ENCODE measurements at regions not wholly inside any gene's neighbourhood (a gene's known extent, or its start where the extent isn't known, plus 50 kb on each side); places are given as distances from the start of the nearest gene placed in this dataset.

DNA sequence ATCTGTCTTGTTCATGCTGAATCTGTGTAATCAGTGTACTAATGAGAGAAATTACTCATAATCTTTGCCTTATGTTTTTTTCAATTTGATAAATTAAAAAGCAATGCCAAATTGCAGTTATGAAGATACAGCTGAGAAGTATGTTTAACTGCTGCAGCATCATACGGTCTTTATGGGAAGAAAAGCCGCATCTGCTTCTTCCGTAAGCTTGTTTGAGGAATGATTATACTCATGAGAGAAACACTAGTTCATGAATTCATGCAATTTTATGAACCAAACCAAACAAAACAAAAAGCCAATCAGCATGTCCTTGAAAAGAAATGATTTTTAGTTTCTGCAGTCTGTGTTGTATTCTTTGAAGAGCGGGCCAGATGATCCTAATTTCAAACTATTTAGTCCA is 275.9 kb upstream of the ARHGEF26 start:
- H3K4me3 ChIP-seq (ENCODE audit: control insufficient read depth in 1 of 7, extremely low read depth in 1 of 7, insufficient read depth in 4 of 7, low read depth in 2 of 7, low read length in 6 of 7): no peak overlapping the region
- H3K4me1 ChIP-seq (ENCODE audit: control extremely low read depth in 1 of 4, control insufficient read depth in 4 of 4, insufficient read depth in 4 of 4, low read length in 3 of 4): no peaks in the 10 kb centered on the region
- DNase-seq: no peak
- no peaks in the 10 kb centered on the region for H3K36me3 ChIP-seq (ENCODE audit: control insufficient read depth in 4 of 4, insufficient read depth in 4 of 4, low read length in 3 of 4)
- no CpG with 5 or more reads among the region's 4 CpGs for WGBS (ENCODE audit: insufficient coverage)
- ChIA-PET POLR2A (no interaction called here), CTCF (interaction anchor here (0.9 kb wide), 1 partner anchor 63 kb away, joined by 3 read pairs; no protein-coding TSS in a partner anchor)
- no peak overlapping the region for H3K27ac ChIP-seq (ENCODE audit: insufficient read depth in 1 of 2, low read depth in 1 of 2, low read length in 2 of 2, poor library complexity in 1 of 2, severe bottlenecking in 2 of 2)
- no peaks in the 10 kb centered on the region for H3K27me3 ChIP-seq (replicated peaks in 2 of 5; ENCODE audit: control insufficient read depth in 4 of 5, insufficient read depth in 5 of 5, low read length in 4 of 5)
- no peaks in the 10 kb centered on the region for H3K9me3 ChIP-seq (ENCODE audit: control extremely low read depth in 1 of 5, control insufficient read depth in 4 of 5, insufficient read depth in 2 of 5, low read depth in 1 of 5, low read length in 4 of 5)

DNA sequence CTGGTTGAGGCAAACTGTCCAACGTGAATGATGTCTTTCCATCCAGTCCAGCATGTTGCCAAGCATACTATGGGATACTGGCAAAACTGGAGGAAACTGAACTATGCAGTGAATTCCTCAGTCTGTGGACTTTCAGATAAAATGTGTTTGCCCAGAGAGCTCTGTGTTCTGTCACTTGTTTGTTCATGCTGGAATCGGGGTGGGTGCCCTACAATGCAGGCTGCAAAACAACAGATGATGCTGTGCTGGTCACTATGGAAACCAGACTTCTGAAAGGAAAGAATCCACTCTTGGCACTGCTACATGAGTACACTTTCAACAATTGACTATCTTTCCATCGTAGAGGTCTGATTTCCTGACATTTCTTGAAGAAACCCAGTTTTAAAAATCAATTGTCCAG is 272.5 kb upstream of the ARHGEF26 start:
- Histone ChIP-seq H3K9me3 (ENCODE audit: control extremely low read depth in 1 of 5, control insufficient read depth in 4 of 5, insufficient read depth in 2 of 5, low read depth in 1 of 5, low read length in 4 of 5) (no peaks in the 10 kb centered on the region), H3K27me3 (replicated peaks in 2 of 5; ENCODE audit: control insufficient read depth in 4 of 5, insufficient read depth in 5 of 5, low read length in 4 of 5) (no peaks in the 10 kb centered on the region), H3K27ac (ENCODE audit: insufficient read depth in 1 of 2, low read depth in 1 of 2, low read length in 2 of 2, poor library complexity in 1 of 2, severe bottlenecking in 2 of 2) (no peak overlapping the region), H3K4me3 (ENCODE audit: control insufficient read depth in 1 of 7, extremely low read depth in 1 of 7, insufficient read depth in 4 of 7, low read depth in 2 of 7, low read length in 6 of 7) (no peak overlapping the region), H3K36me3 (ENCODE audit: control insufficient read depth in 4 of 4, insufficient read depth in 4 of 4, low read length in 3 of 4) (no peaks in the 10 kb centered on the region), H3K4me1 (ENCODE audit: control extremely low read depth in 1 of 4, control insufficient read depth in 4 of 4, insufficient read depth in 4 of 4, low read length in 3 of 4) (no peaks in the 10 kb centered on the region)
- WGBS (ENCODE audit: insufficient coverage): 100% methylated on average over 2 of the region's 3 CpGs
- no peak for DNase-seq
- ChIA-PET CTCF (no interaction called here), POLR2A (no interaction called here)

DNA sequence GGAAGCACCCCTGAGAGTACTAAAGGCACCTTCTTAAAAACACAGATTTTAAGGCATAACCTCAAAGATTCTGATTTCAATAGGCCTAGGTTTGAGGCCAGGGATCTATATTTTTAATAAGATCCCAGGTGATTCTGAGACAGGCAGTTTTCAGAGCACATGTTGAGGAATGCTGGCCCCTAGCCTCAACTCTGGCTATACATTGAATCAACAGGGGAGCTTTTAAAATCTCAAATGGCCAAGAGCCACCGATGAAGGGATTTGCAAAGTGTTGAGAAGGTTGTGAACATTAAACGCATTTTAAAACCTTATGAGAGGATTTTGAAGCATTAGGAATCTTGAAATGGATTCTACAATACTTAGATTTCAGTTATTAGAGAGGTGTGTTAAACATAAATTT is 268.8 kb upstream of the ARHGEF26 start:
- H3K4me3 ChIP-seq (ENCODE audit: control insufficient read depth in 1 of 7, extremely low read depth in 1 of 7, insufficient read depth in 4 of 7, low read depth in 2 of 7, low read length in 6 of 7): no peak overlapping the region
- WGBS (ENCODE audit: insufficient coverage): 92% methylated on average over 2 of the region's 2 CpGs
- ChIA-PET POLR2A (no interaction called here), CTCF (no interaction called here)
- no peaks in the 10 kb centered on the region for H3K9me3 ChIP-seq (ENCODE audit: control extremely low read depth in 1 of 5, control insufficient read depth in 4 of 5, insufficient read depth in 2 of 5, low read depth in 1 of 5, low read length in 4 of 5)
- H3K27me3 ChIP-seq (replicated peaks in 2 of 5; ENCODE audit: control insufficient read depth in 4 of 5, insufficient read depth in 5 of 5, low read length in 4 of 5): no peaks in the 10 kb centered on the region
- H3K27ac ChIP-seq (ENCODE audit: insufficient read depth in 1 of 2, low read depth in 1 of 2, low read length in 2 of 2, poor library complexity in 1 of 2, severe bottlenecking in 2 of 2): no peak overlapping the region
- no peaks in the 10 kb centered on the region for H3K36me3 ChIP-seq (ENCODE audit: control insufficient read depth in 4 of 4, insufficient read depth in 4 of 4, low read length in 3 of 4)
- no peak for DNase-seq
- H3K4me1 ChIP-seq (ENCODE audit: control extremely low read depth in 1 of 4, control insufficient read depth in 4 of 4, insufficient read depth in 4 of 4, low read length in 3 of 4): no peaks in the 10 kb centered on the region

- Histone ChIP-seq H3K9me3 (ENCODE audit: control extremely low read depth in 1 of 5, control insufficient read depth in 4 of 5, insufficient read depth in 2 of 5, low read depth in 1 of 5, low read length in 4 of 5) (no peaks in the 10 kb centered on the region), H3K4me3 (ENCODE audit: control insufficient read depth in 1 of 7, extremely low read depth in 1 of 7, insufficient read depth in 4 of 7, low read depth in 2 of 7, low read length in 6 of 7) (no peak overlapping the region), H3K27ac (ENCODE audit: insufficient read depth in 1 of 2, low read depth in 1 of 2, low read length in 2 of 2, poor library complexity in 1 of 2, severe bottlenecking in 2 of 2) (no peak overlapping the region), H3K27me3 (replicated peaks in 2 of 5; ENCODE audit: control insufficient read depth in 4 of 5, insufficient read depth in 5 of 5, low read length in 4 of 5) (no peaks in the 10 kb centered on the region), H3K4me1 (ENCODE audit: control extremely low read depth in 1 of 4, control insufficient read depth in 4 of 4, insufficient read depth in 4 of 4, low read length in 3 of 4) (no peaks in the 10 kb centered on the region), H3K36me3 (ENCODE audit: control insufficient read depth in 4 of 4, insufficient read depth in 4 of 4, low read length in 3 of 4) (no peaks in the 10 kb centered on the region)
- POLR2A ChIA-PET: no interaction called here
- DNase-seq: no peak
- CTCF ChIA-PET: no interaction called here
- WGBS (ENCODE audit: insufficient coverage): no CpG with 5 or more reads among the region's 1 CpG
Observed at GRCh38 chr3:153853163-153853562, 268.0 kb upstream of the ARHGEF26 start.

GRCh38 chr3:153855772-153856171 is 265.4 kb upstream of the ARHGEF26 start:
- no peak for DNase-seq
- no peak overlapping the region for H3K27ac ChIP-seq (ENCODE audit: insufficient read depth in 1 of 2, low read depth in 1 of 2, low read length in 2 of 2, poor library complexity in 1 of 2, severe bottlenecking in 2 of 2)
- H3K4me1 ChIP-seq (ENCODE audit: control extremely low read depth in 1 of 4, control insufficient read depth in 4 of 4, insufficient read depth in 4 of 4, low read length in 3 of 4): no peaks in the 10 kb centered on the region
- no peaks in the 10 kb centered on the region for H3K36me3 ChIP-seq (ENCODE audit: control insufficient read depth in 4 of 4, insufficient read depth in 4 of 4, low read length in 3 of 4)
- POLR2A ChIA-PET: no interaction called here
- no peak overlapping the region for H3K4me3 ChIP-seq (ENCODE audit: control insufficient read depth in 1 of 7, extremely low read depth in 1 of 7, insufficient read depth in 4 of 7, low read depth in 2 of 7, low read length in 6 of 7)
- CTCF ChIA-PET: no interaction called here
- H3K27me3 ChIP-seq (replicated peaks in 2 of 5; ENCODE audit: control insufficient read depth in 4 of 5, insufficient read depth in 5 of 5, low read length in 4 of 5): no peaks in the 10 kb centered on the region
- 100% methylated on average over 1 of the region's 1 CpG for WGBS (ENCODE audit: insufficient coverage)
- no peaks in the 10 kb centered on the region for H3K9me3 ChIP-seq (ENCODE audit: control extremely low read depth in 1 of 5, control insufficient read depth in 4 of 5, insufficient read depth in 2 of 5, low read depth in 1 of 5, low read length in 4 of 5)

- ChIA-PET CTCF (no interaction called here), POLR2A (no interaction called here)
- Histone ChIP-seq H3K27ac (ENCODE audit: insufficient read depth in 1 of 2, low read depth in 1 of 2, low read length in 2 of 2, poor library complexity in 1 of 2, severe bottlenecking in 2 of 2) (no peak overlapping the region), H3K4me3 (ENCODE audit: control insufficient read depth in 1 of 7, extremely low read depth in 1 of 7, insufficient read depth in 4 of 7, low read depth in 2 of 7, low read length in 6 of 7) (no peak overlapping the region), H3K27me3 (replicated peaks in 2 of 5; ENCODE audit: control insufficient read depth in 4 of 5, insufficient read depth in 5 of 5, low read length in 4 of 5) (no peaks in the 10 kb centered on the region), H3K36me3 (ENCODE audit: control insufficient read depth in 4 of 4, insufficient read depth in 4 of 4, low read length in 3 of 4) (no peaks in the 10 kb centered on the region), H3K4me1 (ENCODE audit: control extremely low read depth in 1 of 4, control insufficient read depth in 4 of 4, insufficient read depth in 4 of 4, low read length in 3 of 4) (no peaks in the 10 kb centered on the region), H3K9me3 (ENCODE audit: control extremely low read depth in 1 of 5, control insufficient read depth in 4 of 5, insufficient read depth in 2 of 5, low read depth in 1 of 5, low read length in 4 of 5) (no peaks in the 10 kb centered on the region)
- DNase-seq: no peak
- WGBS (ENCODE audit: insufficient coverage): 100% methylated on average over 1 of the region's 1 CpG
Observed at GRCh38 chr3:153856932-153857331, 264.3 kb upstream of the ARHGEF26 start.

DNA sequence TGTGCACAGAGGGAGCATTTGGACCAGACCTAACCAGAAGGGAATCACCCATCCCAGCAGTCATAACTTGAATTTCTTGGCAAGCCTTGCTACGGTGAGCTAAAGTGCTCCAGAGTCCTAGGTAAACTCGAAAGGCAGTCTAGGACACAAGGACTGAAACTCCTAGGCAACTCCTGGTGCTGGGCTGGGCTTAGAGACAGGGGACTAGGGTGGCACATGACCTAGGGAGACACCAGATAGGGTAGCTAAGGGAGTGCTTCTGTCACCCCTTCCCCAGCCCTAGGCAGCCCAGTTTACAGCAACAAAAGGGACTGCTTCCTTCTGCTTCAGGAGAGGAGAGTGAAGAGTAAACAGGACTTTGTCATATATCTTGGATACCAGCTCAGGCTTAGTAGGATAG is 256.4 kb upstream of the ARHGEF26 start:
- 100% methylated on average over 2 of the region's 2 CpGs for WGBS (ENCODE audit: insufficient coverage)
- CTCF ChIA-PET: no interaction called here
- Histone ChIP-seq H3K4me1 (ENCODE audit: control extremely low read depth in 1 of 4, control insufficient read depth in 4 of 4, insufficient read depth in 4 of 4, low read length in 3 of 4) (no peaks in the 10 kb centered on the region), H3K9me3 (ENCODE audit: control extremely low read depth in 1 of 5, control insufficient read depth in 4 of 5, insufficient read depth in 2 of 5, low read depth in 1 of 5, low read length in 4 of 5) (no peaks in the 10 kb centered on the region), H3K27ac (ENCODE audit: insufficient read depth in 1 of 2, low read depth in 1 of 2, low read length in 2 of 2, poor library complexity in 1 of 2, severe bottlenecking in 2 of 2) (no peak overlapping the region), H3K4me3 (ENCODE audit: control insufficient read depth in 1 of 7, extremely low read depth in 1 of 7, insufficient read depth in 4 of 7, low read depth in 2 of 7, low read length in 6 of 7) (no peak overlapping the region), H3K36me3 (ENCODE audit: control insufficient read depth in 4 of 4, insufficient read depth in 4 of 4, low read length in 3 of 4) (no peaks in the 10 kb centered on the region), H3K27me3 (replicated peaks in 2 of 5; ENCODE audit: control insufficient read depth in 4 of 5, insufficient read depth in 5 of 5, low read length in 4 of 5) (no peaks in the 10 kb centered on the region)
- POLR2A ChIA-PET: no interaction called here
- DNase-seq: no peak

GRCh38 chr3:153866901-153867300 is 254.3 kb upstream of the ARHGEF26 start:
- ChIA-PET CTCF (no interaction called here), POLR2A (no interaction called here)
- no peak overlapping the region for H3K4me3 ChIP-seq (ENCODE audit: control insufficient read depth in 1 of 7, extremely low read depth in 1 of 7, insufficient read depth in 4 of 7, low read depth in 2 of 7, low read length in 6 of 7)
- no peak for DNase-seq
- H3K4me1 ChIP-seq (ENCODE audit: control extremely low read depth in 1 of 4, control insufficient read depth in 4 of 4, insufficient read depth in 4 of 4, low read length in 3 of 4): no peaks in the 10 kb centered on the region
- no peak overlapping the region for H3K27ac ChIP-seq (ENCODE audit: insufficient read depth in 1 of 2, low read depth in 1 of 2, low read length in 2 of 2, poor library complexity in 1 of 2, severe bottlenecking in 2 of 2)
- no peaks in the 10 kb centered on the region for H3K9me3 ChIP-seq (ENCODE audit: control extremely low read depth in 1 of 5, control insufficient read depth in 4 of 5, insufficient read depth in 2 of 5, low read depth in 1 of 5, low read length in 4 of 5)
- H3K36me3 ChIP-seq (ENCODE audit: control insufficient read depth in 4 of 4, insufficient read depth in 4 of 4, low read length in 3 of 4): no peaks in the 10 kb centered on the region
- no peaks in the 10 kb centered on the region for H3K27me3 ChIP-seq (replicated peaks in 2 of 5; ENCODE audit: control insufficient read depth in 4 of 5, insufficient read depth in 5 of 5, low read length in 4 of 5)
